T1000 (cell line): ENCODE measurements at regions not wholly inside any gene's neighbourhood (a gene's known extent, or its start where the extent isn't known, plus 50 kb on each side); places are given as distances from the start of the nearest gene placed in this dataset.
"Not testable (repeated sequence)": the region's sequence is repeated elsewhere in the genome, so short reads cannot be mapped to it uniquely, and the experiment has no call there.

Experiments used
- DNase-seq: peaks from one replicate; lab custom pipeline; 2025; ENCODE audit warnings: mixed read lengths; lab: John Stamatoyannopoulos, UW

GRCh38 chr2:131672471-131673399 is 145.0 kb downstream of the CCDC74A start:
- DNase-seq: not testable (repeated sequence)

GRCh38 chr2:131673400-131674173 is 145.9 kb downstream of the CCDC74A start:
- peak; percentile 64 for DNase-seq

GRCh38 chr2:131674174-131674507 is 146.5 kb downstream of the CCDC74A start:
- DNase-seq: no peak

- not testable (repeated sequence) for DNase-seq
These were observed 154.0 kb downstream of the CCDC74A start for GRCh38 chr2:131681611-131682121.

GRCh38 chr2:131682122-131682944 is 154.6 kb downstream of the CCDC74A start:
- DNase-seq: peak; percentile 63

GRCh38 chr2:131682945-131683330 is 155.2 kb downstream of the CCDC74A start:
- DNase-seq: not testable (repeated sequence)

- not testable (repeated sequence) for DNase-seq
These were observed 157.1 kb downstream of the CCDC74A start for GRCh38 chr2:131684631-131685316.

GRCh38 chr2:131686164-131686893 is 158.6 kb downstream of the CCDC74A start:
- not testable (repeated sequence) for DNase-seq

- DNase-seq: not testable (repeated sequence)
These were observed 159.2 kb downstream of the CCDC74A start for GRCh38 chr2:131686894-131687238.

- DNase-seq: not testable (repeated sequence)
These were observed 161.4 kb downstream of the CCDC74A start for GRCh38 chr2:131689066-131689465.

- DNase-seq: not testable (repeated sequence)
These were observed 183.6 kb downstream of the CCDC74A start for GRCh38 chr2:131711268-131711667.

GRCh38 chr2:131717907-131718306 is 190.2 kb downstream of the CCDC74A start:
- DNase-seq: not testable (repeated sequence)

- not testable (repeated sequence) for DNase-seq
These were observed 193.5 kb downstream of the CCDC74A start for GRCh38 chr2:131721163-131721562.

GRCh38 chr2:131722256-131722655 is 194.6 kb downstream of the CCDC74A start:
- not testable (repeated sequence) for DNase-seq

- DNase-seq: no peak
These were observed 196.3 kb downstream of the CCDC74A start for GRCh38 chr2:131724019-131724418.

- DNase-seq: not testable (repeated sequence)
These were observed 200.8 kb downstream of the CCDC74A start for GRCh38 chr2:131728451-131728850.

GRCh38 chr2:131733530-131733929 is 205.8 kb downstream of the CCDC74A start:
- DNase-seq: not testable (repeated sequence)

GRCh38 chr2:131736406-131736805 is 208.7 kb downstream of the CCDC74A start:
- not testable (repeated sequence) for DNase-seq

- DNase-seq: not testable (repeated sequence)
These were observed 210.8 kb downstream of the CCDC74A start for GRCh38 chr2:131738533-131738932.

GRCh38 chr2:131738996-131739434 is 211.3 kb downstream of the CCDC74A start:
- DNase-seq: not testable (repeated sequence)
